Muscle layer of duodenum (tissue), 2 donors: ENCODE measurements at regions not wholly inside any gene's neighbourhood (a gene's known extent, or its start where the extent isn't known, plus 50 kb on each side); places are given as distances from the start of the nearest gene placed in this dataset.
"Not testable (repeated sequence)": the region's sequence is repeated elsewhere in the genome, so short reads cannot be mapped to it uniquely, and the experiment has no call there.

Experiments
- H3K27ac ChIP-seq: one replicate; pipeline ENCODE4 v1.7.0; 2013; ENCODE audit warnings: mild to moderate bottlenecking, low read length
- H3K27me3 ChIP-seq: one replicate; pipeline ENCODE4 v1.7.0; 2013; ENCODE audit warnings: low read depth, mild to moderate bottlenecking, control low read depth, low read length
- H3K36me3 ChIP-seq, 2 donors: one replicate each; pipeline ENCODE4 v1.7.0; 2013; ENCODE audit warnings: low read length in 2 of 2, control low read depth in 1 of 2, mild to moderate bottlenecking in 1 of 2; ENCODE audit not compliant: insufficient read depth in 2 of 2, control insufficient read depth in 1 of 2
- H3K4me1 ChIP-seq, 2 donors: one replicate each; pipeline ENCODE4 v1.7.0; 2013; ENCODE audit warnings: low read length in 2 of 2, mild to moderate bottlenecking in 2 of 2, control low read depth in 1 of 2, moderate library complexity in 1 of 2; ENCODE audit not compliant: insufficient read depth in 2 of 2, control insufficient read depth in 1 of 2
- H3K4me3 ChIP-seq, 2 donors: one replicate each; pipeline ENCODE4 v1.7.0; 2013; ENCODE audit warnings: low read length in 2 of 2, low read depth in 1 of 2, mild to moderate bottlenecking in 1 of 2
- H3K9me3 ChIP-seq, 2 donors: one replicate each; pipeline ENCODE4 v1.7.0; 2013; ENCODE audit warnings: low read length in 2 of 2, control low read depth in 1 of 2, mild to moderate bottlenecking in 1 of 2; ENCODE audit not compliant: control insufficient read depth in 1 of 2
- donor health status: healthy.

- Histone ChIP-seq H3K4me1 (no peaks in the 10 kb centered on the region), H3K36me3 (no peaks in the 10 kb centered on the region), H3K27me3 (no peaks in the 10 kb centered on the region), H3K9me3 (peaks cover 0 to 12% of the 10 kb centered on the region in 2 donors), H3K4me3 (no peak overlapping the region), H3K27ac (no peak overlapping the region)
Measured at GRCh38 chr17:37859451-37859850, 64.8 kb upstream of the TBC1D3K start.

- not testable (repeated sequence) for H3K27me3 ChIP-seq, H3K4me1 ChIP-seq, H3K4me3 ChIP-seq, H3K36me3 ChIP-seq, H3K27ac ChIP-seq
- H3K9me3 ChIP-seq: peaks cover 0 to 12% of the 10 kb centered on the region in 2 donors
Measured at GRCh38 chr17:37858391-37858790, 65.8 kb upstream of the TBC1D3K start.

GRCh38 chr17:37856245-37856644 is 68.0 kb upstream of the TBC1D3K start:
- Histone ChIP-seq H3K4me1 (no peaks in the 10 kb centered on the region), H3K4me3 (no peak overlapping the region), H3K9me3 (peaks cover 0 to 12% of the 10 kb centered on the region in 2 donors), H3K27me3 (no peaks in the 10 kb centered on the region), H3K27ac (no peak overlapping the region), H3K36me3 (no peaks in the 10 kb centered on the region)

GRCh38 chr17:37849617-37849972 is 74.6 kb upstream of the TBC1D3K start:
- H3K27me3 ChIP-seq: no peaks in the 10 kb centered on the region
- no peak overlapping the region for H3K27ac ChIP-seq
- H3K4me3 ChIP-seq: no peak overlapping the region
- no peaks in the 10 kb centered on the region for H3K9me3 ChIP-seq
- no peaks in the 10 kb centered on the region for H3K36me3 ChIP-seq
- peaks cover 0 to 6% of the 10 kb centered on the region in 2 donors for H3K4me1 ChIP-seq

- peaks cover 0 to 9% of the 10 kb centered on the region in 2 donors for H3K4me1 ChIP-seq
- no peak overlapping the region for H3K4me3 ChIP-seq
- no peaks in the 10 kb centered on the region for H3K27me3 ChIP-seq
- no peaks in the 10 kb centered on the region for H3K9me3 ChIP-seq
- no peak overlapping the region for H3K27ac ChIP-seq
- no peaks in the 10 kb centered on the region for H3K36me3 ChIP-seq
Measured at GRCh38 chr17:37848690-37849616, 75.3 kb upstream of the TBC1D3K start.

- Histone ChIP-seq H3K4me1 (peaks cover 0 to 9% of the 10 kb centered on the region in 2 donors), H3K27me3 (no peaks in the 10 kb centered on the region), H3K36me3 (no peaks in the 10 kb centered on the region), H3K9me3 (no peaks in the 10 kb centered on the region), H3K27ac (no peak overlapping the region), H3K4me3 (no peak overlapping the region)
Measured at GRCh38 chr17:37847811-37848331, 76.3 kb upstream of the TBC1D3K start.

GRCh38 chr17:37847102-37847501 is 77.1 kb upstream of the TBC1D3K start:
- H3K36me3 ChIP-seq: no peaks in the 10 kb centered on the region
- no peaks in the 10 kb centered on the region for H3K9me3 ChIP-seq
- no peaks in the 10 kb centered on the region for H3K27me3 ChIP-seq
- no peak overlapping the region for H3K4me3 ChIP-seq
- no peak overlapping the region for H3K27ac ChIP-seq
- peaks cover 0 to 9% of the 10 kb centered on the region in 2 donors for H3K4me1 ChIP-seq

GRCh38 chr17:37844977-37845293 is 79.3 kb upstream of the TBC1D3K start:
- Histone ChIP-seq H3K36me3 (no peaks in the 10 kb centered on the region), H3K4me1 (peaks cover 0 to 9% of the 10 kb centered on the region in 2 donors), H3K9me3 (no peaks in the 10 kb centered on the region), H3K4me3 (peak overlapping the region in 1 of 2 donors; percentile 41), H3K27me3 (no peaks in the 10 kb centered on the region), H3K27ac (no peak overlapping the region)

- H3K27ac ChIP-seq: no peak overlapping the region
- peak overlapping the region; percentile 41 to 42 for H3K4me3 ChIP-seq
- H3K27me3 ChIP-seq: no peaks in the 10 kb centered on the region
- peaks cover 0 to 9% of the 10 kb centered on the region in 2 donors for H3K4me1 ChIP-seq
- H3K36me3 ChIP-seq: no peaks in the 10 kb centered on the region
- H3K9me3 ChIP-seq: no peaks in the 10 kb centered on the region
Measured at GRCh38 chr17:37844158-37844976, 79.8 kb upstream of the TBC1D3K start.

- Histone ChIP-seq H3K36me3 (no peaks in the 10 kb centered on the region), H3K4me3 (no peak overlapping the region), H3K27me3 (no peaks in the 10 kb centered on the region), H3K4me1 (peaks cover 0 to 9% of the 10 kb centered on the region in 2 donors), H3K27ac (no peak overlapping the region), H3K9me3 (no peaks in the 10 kb centered on the region)
Measured at GRCh38 chr17:37842401-37842800, 81.8 kb upstream of the TBC1D3K start.

GRCh38 chr17:37841232-37841631 is 83.0 kb upstream of the TBC1D3K start:
- Histone ChIP-seq H3K27ac (no peak overlapping the region), H3K27me3 (no peaks in the 10 kb centered on the region), H3K36me3 (no peaks in the 10 kb centered on the region), H3K4me3 (no peak overlapping the region), H3K9me3 (no peaks in the 10 kb centered on the region), H3K4me1 (peaks cover 0 to 9% of the 10 kb centered on the region in 2 donors)
